ENCODE measurements at regions not wholly inside any gene's neighbourhood (a gene's known extent, or its start where the extent isn't known, plus 50 kb on each side); places are given as distances from the start of the nearest gene placed in this dataset.

- WGBS, 2 donors, result 82 to 84% methylated on average over 8 of the region's 8 CpGs
- no peak for TF ChIP-seq CTCF (IDR thresholded peaks at IDR 0.05)
- TF ChIP-seq POLR2A (IDR thresholded peaks at IDR 0.05), result no peak
- intact Hi-C loops (cut with DNase I; ENCODE audit: low total_unique reads), result no loop called here
- no peak for DNase-seq (ENCODE audit: low spot score in 2 of 2)
- no peak overlapping the region for H3K4me3 ChIP-seq (ENCODE audit: low read depth, poor library complexity, severe bottlenecking)
These were observed 245.7 kb downstream of the PTBP2 start for GRCh38 chr1:96967311-96967710.

- intact Hi-C loops (cut with DNase I; ENCODE audit: low total_unique reads), result no loop called here
- 55 to 59% methylated on average over 7 of the region's 7 CpGs for WGBS, 2 donors
- no peak for DNase-seq (ENCODE audit: low spot score in 2 of 2)
- H3K4me3 ChIP-seq (ENCODE audit: low read depth, poor library complexity, severe bottlenecking), result no peak overlapping the region
- TF ChIP-seq CTCF (IDR thresholded peaks at IDR 0.05), result no peak
- no peak for TF ChIP-seq POLR2A (IDR thresholded peaks at IDR 0.05)
These were observed 247.0 kb downstream of the PTBP2 start for GRCh38 chr1:96968541-96968940.

- H3K4me3 ChIP-seq (ENCODE audit: low read depth, poor library complexity, severe bottlenecking), result no peak overlapping the region
- TF ChIP-seq CTCF (IDR thresholded peaks at IDR 0.05) (no peak), POLR2A (IDR thresholded peaks at IDR 0.05) (no peak)
- intact Hi-C loops (cut with DNase I; ENCODE audit: low total_unique reads), result no loop called here
- DNase-seq (ENCODE audit: low spot score in 2 of 2), result no peak
- WGBS, 2 donors, result 80 to 91% methylated on average over 4 of the region's 4 CpGs
These were observed 247.4 kb downstream of the PTBP2 start for GRCh38 chr1:96968983-96969382.

GRCh38 chr1:96969656-96970163 is 248.1 kb downstream of the PTBP2 start:
- no peak for DNase-seq (ENCODE audit: low spot score in 2 of 2)
- 76 to 94% methylated on average over 1 of the region's 1 CpG for WGBS, 2 donors

GRCh38 chr1:96971439-96971838 is 249.9 kb downstream of the PTBP2 start:
- intact Hi-C loops (cut with DNase I; ENCODE audit: low total_unique reads), result loop anchor here (10.0 kb wide), 1 partner anchor 1073 kb away; no protein-coding TSS in a partner anchor
- DNase-seq (ENCODE audit: low spot score in 2 of 2), result no peak
- WGBS, 2 donors, result 91 to 93% methylated on average over 2 of the region's 2 CpGs
- TF ChIP-seq CTCF (IDR thresholded peaks at IDR 0.05) (no peak), POLR2A (IDR thresholded peaks at IDR 0.05) (no peak)
- H3K4me3 ChIP-seq (ENCODE audit: low read depth, poor library complexity, severe bottlenecking), result no peak overlapping the region

More at GRCh38 chr1:96969656-96970163, 248.1 kb downstream of the PTBP2 start:
- H3K4me3 ChIP-seq (ENCODE audit: low read depth, poor library complexity, severe bottlenecking), result no peak overlapping the region
- intact Hi-C loops (cut with DNase I; ENCODE audit: low total_unique reads), result loop anchor here (10.0 kb wide), 1 partner anchor 1075 kb away; no protein-coding TSS in a partner anchor
- TF ChIP-seq CTCF (IDR thresholded peaks at IDR 0.05) (no peak), POLR2A (IDR thresholded peaks at IDR 0.05) (no peak)
